ENCODE measurements at regions not wholly inside any gene's neighbourhood (a gene's known extent, or its start where the extent isn't known, plus 50 kb on each side); places are given as distances from the start of the nearest gene placed in this dataset.

GRCh38 chr5:62112689-62113228 is 193.2 kb upstream of the KIF2A start:
- no peak for DNase-seq (ENCODE audit: low read depth)

- DNase-seq (ENCODE audit: low read depth) = no peak
Observed at GRCh38 chr5:62115014-62115413, 191.0 kb upstream of the KIF2A start.

- no peak for DNase-seq (ENCODE audit: low read depth)
Observed at GRCh38 chr5:62124266-62124665, 181.7 kb upstream of the KIF2A start.

GRCh38 chr5:62126090-62126489 is 179.9 kb upstream of the KIF2A start:
- DNase-seq (ENCODE audit: low read depth) = no peak

- no peak for DNase-seq (ENCODE audit: low read depth)
Observed at GRCh38 chr5:62127098-62127736, 178.8 kb upstream of the KIF2A start.

- no peak for DNase-seq (ENCODE audit: low read depth)
Observed at GRCh38 chr5:62130107-62130506, 175.9 kb upstream of the KIF2A start.

GRCh38 chr5:62132276-62132675 is 173.7 kb upstream of the KIF2A start:
- DNase-seq (ENCODE audit: low read depth) = no peak

GRCh38 chr5:62133426-62133825 is 172.6 kb upstream of the KIF2A start:
- DNase-seq (ENCODE audit: low read depth) = no peak

GRCh38 chr5:62134811-62135210 is 171.2 kb upstream of the KIF2A start:
- no peak for DNase-seq (ENCODE audit: low read depth)

GRCh38 chr5:62137628-62138027 is 168.4 kb upstream of the KIF2A start:
- DNase-seq (ENCODE audit: low read depth) = no peak

- no peak for DNase-seq (ENCODE audit: low read depth)
Observed at GRCh38 chr5:62138607-62139006, 167.4 kb upstream of the KIF2A start.

GRCh38 chr5:62139741-62140140 is 166.3 kb upstream of the KIF2A start:
- DNase-seq (ENCODE audit: low read depth) = no peak

GRCh38 chr5:62142351-62142750 is 163.7 kb upstream of the KIF2A start:
- DNase-seq (ENCODE audit: low read depth) = no peak

- DNase-seq (ENCODE audit: low read depth) = no peak
Observed at GRCh38 chr5:62143268-62144229, 162.5 kb upstream of the KIF2A start.

- no peak for DNase-seq (ENCODE audit: low read depth)
Observed at GRCh38 chr5:62144401-62145022, 161.5 kb upstream of the KIF2A start.

- no peak for DNase-seq (ENCODE audit: low read depth)
Observed at GRCh38 chr5:62149879-62150278, 156.1 kb upstream of the KIF2A start.

GRCh38 chr5:62152394-62153087 is 153.5 kb upstream of the KIF2A start:
- DNase-seq (ENCODE audit: low read depth) = no peak

GRCh38 chr5:62154758-62155157 is 151.2 kb upstream of the KIF2A start:
- DNase-seq (ENCODE audit: low read depth) = no peak

GRCh38 chr5:62155988-62156387 is 150.0 kb upstream of the KIF2A start:
- DNase-seq (ENCODE audit: low read depth) = no peak

GRCh38 chr5:62167561-62168057 is 138.4 kb upstream of the KIF2A start:
- no peak for DNase-seq (ENCODE audit: low read depth)

GRCh38 chr5:62168506-62169281 is 137.3 kb upstream of the KIF2A start:
- no peak for DNase-seq (ENCODE audit: low read depth)

All from non-pigmented ciliary epithelial cell (primary cell).